GM19035 (cell line): ENCODE measurements at regions not wholly inside any gene's neighbourhood (a gene's known extent, or its start where the extent isn't known, plus 50 kb on each side); places are given as distances from the start of the nearest gene placed in this dataset.

Experiments used
- ATAC-seq: cut with Tn5 transposase; IDR thresholded peaks from one replicate; pipeline ENCODE4 v1.9.1; 2021; ENCODE audit not compliant: unreplicated experiment

- no peak for ATAC-seq
These were observed 49.9 kb upstream of the MAFB start for GRCh38 chr20:40738976-40739375.

- no peak for ATAC-seq
These were observed 50.8 kb upstream of the MAFB start for GRCh38 chr20:40739841-40740240.

GRCh38 chr20:40741507-40742106 is 52.6 kb upstream of the MAFB start:
- ATAC-seq: no peak

- ATAC-seq: no peak
These were observed 54.2 kb upstream of the MAFB start for GRCh38 chr20:40743141-40743775.

DNA sequence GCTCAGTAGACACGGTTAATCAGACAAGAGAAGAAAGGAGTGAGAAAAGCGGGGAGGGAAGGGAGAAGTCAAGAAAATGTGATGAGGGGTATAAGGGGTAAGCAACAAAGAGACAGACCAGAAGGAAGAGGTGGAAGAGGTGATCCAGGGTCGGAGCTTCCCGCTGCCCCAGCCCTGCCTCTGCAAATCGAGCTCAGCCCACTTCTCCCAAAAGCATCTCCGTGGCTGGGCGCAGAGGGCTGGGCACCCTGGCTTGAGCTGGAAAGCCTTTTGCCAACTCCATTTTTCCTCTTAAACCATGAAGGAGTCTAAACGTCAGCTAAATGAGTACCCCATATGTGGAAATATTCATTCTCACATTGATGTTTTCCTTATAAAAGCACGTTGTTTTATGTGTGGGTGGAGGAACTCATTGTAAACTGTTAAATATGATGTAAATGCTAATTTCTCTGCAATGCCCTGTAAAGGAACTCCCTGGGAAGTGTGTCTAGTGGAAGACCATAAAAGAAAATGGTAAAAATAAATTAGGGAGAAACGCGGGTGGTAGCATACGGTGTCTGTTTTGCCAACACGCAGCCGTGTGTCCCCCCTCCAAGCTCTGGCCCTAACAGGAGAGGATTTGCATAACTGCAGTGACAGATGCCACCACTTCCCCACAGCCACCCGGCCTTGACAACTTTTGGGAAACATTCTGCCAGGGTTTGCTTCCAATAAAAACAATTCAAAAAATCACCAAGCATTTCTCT is 55.2 kb upstream of the MAFB start:
- no peak for ATAC-seq

- ATAC-seq: no peak
These were observed 55.8 kb upstream of the MAFB start for GRCh38 chr20:40744818-40745175.

DNA sequence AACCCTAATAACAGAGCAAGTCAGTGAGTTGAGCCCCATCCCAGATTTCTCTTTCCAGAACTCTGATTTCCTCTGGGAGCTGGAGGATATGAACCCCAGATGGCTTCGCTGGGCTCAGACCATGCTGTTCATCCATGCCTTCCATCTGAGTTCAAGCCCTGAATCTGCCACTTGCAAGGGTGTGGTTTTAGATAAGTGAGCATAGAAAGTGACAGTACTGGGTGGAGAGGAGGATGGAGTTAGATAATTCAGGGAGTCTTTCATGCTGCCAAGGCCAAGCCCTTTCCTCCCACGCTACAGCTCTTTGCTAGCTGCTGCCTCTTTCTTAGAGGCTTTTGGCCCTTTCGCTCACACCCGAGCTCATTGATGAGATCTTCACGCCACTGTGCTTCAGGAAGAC is 57.2 kb upstream of the MAFB start:
- ATAC-seq: no peak

GRCh38 chr20:40748182-40748581 is 59.1 kb upstream of the MAFB start:
- no peak for ATAC-seq

DNA sequence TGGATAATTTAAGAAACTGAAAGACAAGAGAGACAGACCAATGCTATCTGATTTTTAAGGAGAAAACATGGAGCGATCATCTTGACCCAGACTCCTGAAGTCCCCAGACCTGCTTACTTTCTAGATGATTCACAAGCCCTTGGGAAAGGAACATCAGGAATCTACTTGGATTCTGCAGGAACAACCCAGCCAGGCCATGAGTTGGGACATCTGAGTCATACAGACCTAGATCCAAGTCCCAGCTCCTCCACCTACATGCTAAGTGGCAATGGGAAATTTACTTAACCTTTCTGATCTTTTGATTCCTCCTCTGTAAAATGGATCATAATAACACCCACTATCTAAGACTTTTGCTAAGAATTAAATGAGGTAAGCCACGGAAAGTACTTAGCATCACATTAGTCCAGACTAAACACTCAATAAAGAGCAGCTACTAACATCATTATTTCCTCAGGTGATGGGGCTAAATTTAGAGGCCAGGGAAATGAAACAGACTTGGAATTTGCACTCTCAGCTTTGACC is 61.0 kb upstream of the MAFB start:
- no peak for ATAC-seq

DNA sequence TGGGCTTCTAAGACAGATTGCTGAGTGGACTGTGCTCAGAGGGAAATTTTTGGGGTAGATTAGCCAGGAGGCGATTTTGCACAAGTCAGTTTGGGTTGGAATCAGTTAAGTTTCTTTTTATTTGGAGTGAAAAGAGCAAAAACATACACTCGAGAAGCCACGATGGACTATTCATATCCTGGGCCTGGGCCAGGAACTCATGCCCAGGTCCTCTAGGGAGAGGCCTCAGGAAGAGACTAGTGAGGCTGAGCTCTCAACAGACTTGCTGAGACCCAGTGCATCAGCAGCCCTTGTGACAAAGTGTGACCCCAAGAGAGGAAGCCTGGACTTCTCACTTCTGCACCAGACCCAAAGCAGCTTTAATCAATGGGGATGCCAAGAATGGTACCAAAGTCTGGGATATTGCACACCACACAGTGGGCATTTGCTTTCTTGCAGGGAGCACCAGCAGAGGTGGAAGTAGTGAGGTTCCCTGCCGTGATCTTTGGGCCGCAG is 61.6 kb upstream of the MAFB start:
- no peak for ATAC-seq

GRCh38 chr20:40753472-40753871 is 64.4 kb upstream of the MAFB start:
- ATAC-seq: no peak

GRCh38 chr20:40754339-40754943 is 65.4 kb upstream of the MAFB start:
- ATAC-seq: no peak

DNA sequence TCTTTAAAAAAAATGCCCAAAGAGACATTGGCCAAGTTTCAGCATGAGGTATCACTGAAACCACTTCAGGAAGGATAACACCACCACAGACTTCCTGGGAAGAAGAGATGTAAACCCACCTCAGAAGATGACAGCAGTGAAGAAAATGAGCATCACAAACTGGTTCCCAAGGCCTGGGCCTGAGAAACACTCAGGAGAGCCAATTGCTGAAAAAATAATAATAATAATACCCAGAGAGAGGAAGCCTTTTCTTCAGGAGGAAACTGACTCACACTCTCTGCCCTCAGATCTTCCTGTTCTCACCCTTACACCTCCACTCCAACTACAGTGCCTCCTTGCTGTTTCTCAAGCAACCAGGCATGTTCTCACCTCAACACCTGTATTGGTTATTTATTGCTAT is 68.1 kb upstream of the MAFB start:
- ATAC-seq: no peak

DNA sequence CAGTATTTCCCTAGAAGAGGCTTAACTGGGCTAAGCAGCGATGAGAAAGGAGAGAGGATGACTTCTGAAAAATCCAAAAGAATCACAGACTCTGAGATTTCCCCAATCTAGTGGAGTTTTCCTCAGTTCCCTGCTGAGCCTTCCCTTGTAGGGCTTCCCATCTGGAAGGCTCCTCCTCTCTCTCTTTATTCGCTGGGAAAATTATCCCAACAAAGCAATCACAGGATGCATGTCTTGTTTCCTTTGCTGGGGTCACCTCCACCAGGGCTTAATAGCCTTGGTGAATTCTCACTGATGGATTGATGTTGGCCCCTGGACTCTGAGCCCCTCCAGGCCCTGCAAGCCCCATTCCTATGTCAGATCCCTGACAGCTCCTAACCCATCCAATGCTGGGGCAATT is 69.8 kb upstream of the MAFB start:
- no peak for ATAC-seq

GRCh38 chr20:40760399-40760798 is 71.4 kb upstream of the MAFB start:
- no peak for ATAC-seq

DNA sequence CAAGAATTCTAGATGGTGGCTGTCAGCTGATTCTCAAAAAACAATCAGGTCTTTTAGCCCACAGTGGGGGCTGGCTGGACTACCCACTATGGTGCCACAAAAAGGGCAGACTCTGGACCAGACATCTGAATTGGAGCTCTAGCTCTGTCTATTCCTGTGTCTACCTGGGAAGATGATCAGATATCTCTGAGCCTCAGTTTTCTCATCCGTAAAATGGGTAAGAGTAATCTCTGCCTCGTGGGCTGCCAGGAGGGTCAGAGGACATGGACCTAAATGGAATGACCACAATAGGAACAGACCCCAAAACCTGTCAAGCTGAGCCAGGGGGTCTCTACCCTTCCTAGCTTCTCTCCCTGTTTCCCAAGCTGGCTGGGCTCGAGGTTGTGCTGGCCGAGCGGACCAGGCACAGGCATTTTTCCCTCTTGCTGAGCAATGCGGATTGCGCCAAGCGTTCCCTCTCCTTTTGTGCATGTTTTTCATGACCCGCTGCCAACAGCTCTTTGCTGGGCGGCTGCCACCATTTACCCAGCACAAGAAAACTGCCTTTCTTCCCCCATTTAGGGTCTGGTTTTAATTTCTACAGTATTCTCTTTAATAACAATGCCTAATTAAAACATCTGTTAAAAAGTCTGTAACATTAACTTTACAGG is 74.7 kb upstream of the MAFB start:
- ATAC-seq: no peak

DNA sequence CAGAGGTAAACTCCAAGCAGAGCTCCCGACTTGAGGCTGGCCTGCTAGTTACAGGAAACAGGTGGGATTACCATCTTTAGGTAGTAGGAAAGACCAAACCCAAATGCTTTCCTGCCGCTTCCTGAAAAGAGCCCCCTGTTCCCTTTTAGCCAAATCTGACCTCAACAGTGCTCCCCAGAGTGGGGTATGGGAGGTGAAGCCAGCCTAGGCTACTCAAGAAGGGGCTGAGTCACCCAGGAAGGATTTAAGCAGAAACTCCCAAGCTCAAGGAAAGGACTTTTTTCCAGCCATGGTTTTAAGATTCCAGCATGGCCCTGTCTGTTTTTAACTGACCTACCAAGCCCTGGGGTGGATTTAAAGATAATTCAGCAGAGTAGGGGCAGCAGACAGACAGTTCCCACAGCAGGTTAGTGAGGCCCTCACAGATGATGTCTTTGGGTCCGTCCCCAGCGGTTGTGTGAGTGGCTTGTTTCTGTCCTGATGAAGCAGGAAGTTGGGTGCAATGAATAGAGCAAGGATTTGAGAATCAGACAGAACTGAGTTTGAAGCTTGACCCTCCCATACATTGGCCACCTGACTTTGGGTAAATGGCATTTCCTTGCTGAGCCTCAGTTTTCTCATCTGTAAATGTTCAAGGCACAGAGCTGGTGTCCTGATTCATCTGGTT is 76.9 kb upstream of the MAFB start:
- ATAC-seq: no peak

DNA sequence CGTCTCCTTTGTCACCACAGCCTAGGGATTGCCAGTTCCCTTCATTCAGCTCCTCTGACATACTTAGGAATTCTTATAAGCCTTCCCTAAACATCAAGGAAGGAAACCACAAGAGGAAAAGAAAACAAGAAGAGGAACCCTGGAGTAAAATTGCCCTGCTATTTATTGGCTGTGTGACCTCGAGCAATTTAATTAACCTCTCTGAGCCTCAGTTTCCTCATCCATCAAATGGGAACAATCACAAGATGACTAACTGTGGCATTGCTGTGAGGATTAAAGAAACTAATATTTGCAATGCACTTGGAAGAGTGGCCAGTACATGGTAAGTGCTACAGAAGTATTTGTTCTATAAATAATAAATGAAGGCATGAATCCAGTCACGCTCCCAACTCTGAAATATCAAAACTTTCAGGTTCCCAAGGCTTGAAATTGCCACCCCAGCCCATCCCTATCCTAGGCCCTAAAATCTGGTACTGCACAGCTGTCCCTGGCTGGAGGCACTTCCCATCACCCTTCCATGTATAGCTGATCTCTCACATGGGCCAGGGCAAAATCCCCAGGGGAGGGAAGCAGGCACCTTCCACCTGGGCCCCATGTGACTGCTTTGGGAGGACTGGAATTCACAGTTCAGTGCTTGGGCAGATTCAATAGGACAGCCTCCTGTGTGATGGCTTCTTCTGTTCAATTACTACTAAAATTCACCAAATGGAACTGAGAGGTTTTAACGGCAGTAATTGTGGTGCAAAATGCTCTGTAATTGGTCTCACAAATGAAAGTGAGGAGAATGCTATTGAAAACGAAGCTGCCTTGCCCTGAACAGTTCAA is 78.0 kb upstream of the MAFB start:
- ATAC-seq: no peak

DNA sequence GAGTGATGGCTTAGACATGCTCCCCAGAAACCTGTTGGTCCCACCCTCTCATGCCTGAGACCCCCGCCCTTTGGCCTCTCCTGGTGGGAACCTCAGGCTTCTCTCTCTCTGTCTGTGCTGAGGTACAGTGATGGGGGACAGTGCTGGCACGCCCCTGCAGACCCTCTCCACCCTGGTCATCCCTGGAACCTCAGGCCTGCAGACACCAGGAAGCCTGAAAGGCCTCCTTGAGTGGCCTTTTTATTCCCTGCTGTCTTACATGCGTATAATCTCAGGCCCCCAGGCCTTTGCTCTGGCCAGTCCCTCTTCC is 78.5 kb upstream of the MAFB start:
- no peak for ATAC-seq

GRCh38 chr20:40768105-40768504 is 79.1 kb upstream of the MAFB start:
- ATAC-seq: no peak
